NCI-H510A treated with DMSO at 0.1 percent for 48 hours (cell line): ENCODE measurements at regions not wholly inside any gene's neighbourhood (a gene's known extent, or its start where the extent isn't known, plus 50 kb on each side); places are given as distances from the start of the nearest gene placed in this dataset.
A peak's percentile ranks its signal among the peaks of the same experiment; 100 is the strongest.

ENCODE experiments used
- DNase-seq: peaks from one replicate; lab custom pipeline; 2025; lab: John Stamatoyannopoulos, UW

- peak; percentile 80 for DNase-seq
These were observed 64.8 kb upstream of the LOXL4 start for GRCh38 chr10:98332623-98333269.

- peak; percentile 26 for DNase-seq
These were observed 63.9 kb upstream of the LOXL4 start for GRCh38 chr10:98331885-98332284.

GRCh38 chr10:98330987-98331386 lies 63.0 kb upstream of the LOXL4 start:
- DNase-seq, result no peak

- DNase-seq, result no peak
These were observed 60.6 kb upstream of the LOXL4 start for GRCh38 chr10:98328640-98329039.

GRCh38 chr10:98328163-98328562 lies 60.2 kb upstream of the LOXL4 start:
- no peak for DNase-seq

GRCh38 chr10:98326621-98327027 lies 58.6 kb upstream of the LOXL4 start:
- no peak for DNase-seq

- peak; percentile 96 for DNase-seq
These were observed 55.5 kb upstream of the LOXL4 start for GRCh38 chr10:98323221-98324164.

- DNase-seq, result no peak
These were observed 53.3 kb upstream of the LOXL4 start for GRCh38 chr10:98321186-98321780.

- DNase-seq, result no peak
These were observed 52.6 kb upstream of the LOXL4 start for GRCh38 chr10:98320486-98321185.

GRCh38 chr10:98318861-98319260 lies 50.9 kb upstream of the LOXL4 start:
- DNase-seq, result no peak
